ENCODE measurements at regions not wholly inside any gene's neighbourhood (a gene's known extent, or its start where the extent isn't known, plus 50 kb on each side); places are given as distances from the start of the nearest gene placed in this dataset.

DNA sequence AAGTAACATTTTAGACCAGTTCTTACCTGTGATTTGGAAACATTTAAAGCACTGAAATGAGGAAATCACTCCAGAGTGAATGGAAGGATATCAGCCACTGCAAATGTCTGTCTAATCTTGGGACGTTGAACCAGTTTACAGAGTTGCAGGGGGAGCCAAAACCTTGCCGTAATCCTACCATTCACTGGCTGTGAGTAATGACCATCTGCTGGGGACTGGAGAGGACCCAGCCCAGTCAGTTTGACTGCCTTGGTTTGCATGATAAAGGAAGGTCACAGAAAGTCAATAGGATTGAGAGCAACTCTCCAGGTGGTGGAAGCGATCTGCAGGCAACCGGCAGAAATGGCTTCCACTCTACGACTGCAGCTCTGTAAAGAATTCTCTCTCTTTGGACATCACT lies 167.2 kb downstream of the AKR1D1 start (continued):
- TF ChIP-seq FOSL1 (IDR thresholded peaks at IDR 0.05; ENCODE audit: low read depth) (no peak), EGR1 (IDR thresholded peaks at IDR 0.05; ENCODE audit: low read depth) (no peak), EZH2phosphoT487 (IDR thresholded peaks at IDR 0.05; ENCODE audit: borderline replicate concordance) (no peak)
- TF ChIP-seq, protein P1, sequence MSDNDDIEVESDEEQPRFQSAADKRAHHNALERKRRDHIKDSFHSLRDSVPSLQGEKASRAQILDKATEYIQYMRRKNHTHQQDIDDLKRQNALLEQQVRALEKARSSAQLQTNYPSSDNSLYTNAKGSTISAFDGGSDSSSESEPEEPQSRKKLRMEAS (IDR thresholded peaks at IDR 0.05): no peak

DNA sequence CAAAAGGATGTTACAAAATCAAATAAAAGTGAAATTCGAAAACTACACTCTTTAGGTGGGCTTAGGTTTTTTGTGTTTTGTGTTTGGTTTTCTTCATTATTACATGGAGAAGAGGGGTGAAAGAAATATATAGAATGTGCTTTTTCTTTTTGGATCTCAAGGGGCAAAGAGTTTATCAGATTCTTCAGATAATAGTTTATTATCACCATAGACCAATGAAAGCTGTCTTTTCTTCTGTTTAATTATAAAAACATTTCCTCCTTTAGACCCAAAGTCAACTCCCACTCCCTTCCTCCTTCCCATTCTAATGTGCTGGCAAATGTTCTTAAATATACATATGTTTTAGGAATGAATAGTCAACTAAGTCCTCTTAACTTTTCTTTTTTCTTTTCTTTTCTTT lies 167.6 kb downstream of the AKR1D1 start:
- intact Hi-C loops (cut with micrococcal nuclease): no loop called here
- no peak overlapping the region for H3K27ac ChIP-seq (ENCODE audit: low read depth, low read length)

DNA sequence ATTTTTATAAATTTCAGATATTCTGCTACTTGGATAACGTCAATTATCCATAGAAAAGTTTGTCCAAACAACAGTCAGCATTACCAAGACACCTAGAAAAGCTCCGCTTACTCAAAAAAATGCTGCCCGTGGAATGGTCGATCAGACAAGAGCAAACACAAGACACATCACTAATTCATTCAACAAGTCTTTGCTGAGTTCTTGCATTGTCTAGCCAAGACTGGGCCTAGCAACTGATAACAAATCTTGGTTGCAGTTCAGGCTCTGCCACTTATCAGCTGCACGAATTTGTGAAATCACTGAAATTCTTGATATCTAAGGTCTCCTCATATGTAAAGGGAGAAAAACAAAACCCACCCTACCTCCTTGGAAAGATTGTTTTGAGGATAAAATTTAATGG lies 168.3 kb downstream of the AKR1D1 start:
- Histone ChIP-seq H3K4me3 (replicated peaks in 1 of 2; ENCODE audit: low read depth in 1 of 2, low read length in 2 of 2) (no peak overlapping the region), H3K9me3 (ENCODE audit: control insufficient read depth in 1 of 2, insufficient read depth in 1 of 2, low read depth in 1 of 2, low read length in 2 of 2) (peaks cover 0 to 7% of the 10 kb centered on the region in 2 experiments; a peak in 2 of 4 replicates), H3K4me1 (ENCODE audit: control insufficient read depth in 1 of 2, insufficient read depth in 2 of 2, low read length in 2 of 2) (no peaks in the 10 kb centered on the region), H3K9ac (ENCODE audit: low read length) (no peak overlapping the region), H3K27me3 (ENCODE audit: insufficient read depth, low read length) (no peaks in the 10 kb centered on the region), H3K27ac (ENCODE audit: low read depth, low read length) (no peak overlapping the region), H3K4me2 (ENCODE audit: low read length) (no peak overlapping the region), H4K20me1 (ENCODE audit: insufficient read depth) (no peaks in the 10 kb centered on the region), H3K36me3 (ENCODE audit: control insufficient read depth in 1 of 2, insufficient read depth in 2 of 2, low read length in 2 of 2) (no peaks in the 10 kb centered on the region), H3K79me2 (ENCODE audit: insufficient read depth, low read length) (no peaks in the 10 kb centered on the region), H2AFZ (ENCODE audit: low read depth, low read length, poor library complexity, severe bottlenecking) (no peak overlapping the region), H3K9me2 (ENCODE audit: insufficient read depth) (no peaks in the 10 kb centered on the region)
- DNase-seq (ENCODE audit: low read depth, low spot score): no peak
- ChIA-PET POLR2A (no interaction called here), RAD21 (ENCODE audit: low non-redundant PET in 1 of 2, low total read pairs in 2 of 2, uncharacterized antibody in 2 of 2, unreplicated experiment in 2 of 2) (no interaction called here), CTCF (no interaction called here)
- no TSS peak for BruUV-seq (replicated peaks)
- intact Hi-C loops (cut with micrococcal nuclease): no loop called here
- no peak for ATAC-seq
- TF ChIP-seq POLR2AphosphoS5 (IDR thresholded peaks at IDR 0.05; ENCODE audit: low read depth, low read length) (no peak), ELF1 (IDR thresholded peaks at IDR 0.05; ENCODE audit: borderline replicate concordance, low read depth) (no peak), JUND (IDR thresholded peaks at IDR 0.05) (no peak), SRF (IDR thresholded peaks at IDR 0.05; ENCODE audit: low read depth) (no peak), EZH2phosphoT487 (IDR thresholded peaks at IDR 0.05; ENCODE audit: borderline replicate concordance) (no peak), CBX3 (IDR thresholded peaks at IDR 0.05; ENCODE audit: low read depth) (no peak), TCF7L2 (IDR thresholded peaks at IDR 0.05; ENCODE audit: borderline replicate concordance, extremely low read depth, insufficient read depth, insufficient read length) (no peak), EZH2 (IDR thresholded peaks at IDR 0.05) (no peak), EGR1 (IDR thresholded peaks at IDR 0.05; ENCODE audit: low read depth) (no peak), FOSL1 (IDR thresholded peaks at IDR 0.05; ENCODE audit: low read depth) (no peak), ZFX (IDR thresholded peaks at IDR 0.05) (no peak)
- TF ChIP-seq, protein P2, sequence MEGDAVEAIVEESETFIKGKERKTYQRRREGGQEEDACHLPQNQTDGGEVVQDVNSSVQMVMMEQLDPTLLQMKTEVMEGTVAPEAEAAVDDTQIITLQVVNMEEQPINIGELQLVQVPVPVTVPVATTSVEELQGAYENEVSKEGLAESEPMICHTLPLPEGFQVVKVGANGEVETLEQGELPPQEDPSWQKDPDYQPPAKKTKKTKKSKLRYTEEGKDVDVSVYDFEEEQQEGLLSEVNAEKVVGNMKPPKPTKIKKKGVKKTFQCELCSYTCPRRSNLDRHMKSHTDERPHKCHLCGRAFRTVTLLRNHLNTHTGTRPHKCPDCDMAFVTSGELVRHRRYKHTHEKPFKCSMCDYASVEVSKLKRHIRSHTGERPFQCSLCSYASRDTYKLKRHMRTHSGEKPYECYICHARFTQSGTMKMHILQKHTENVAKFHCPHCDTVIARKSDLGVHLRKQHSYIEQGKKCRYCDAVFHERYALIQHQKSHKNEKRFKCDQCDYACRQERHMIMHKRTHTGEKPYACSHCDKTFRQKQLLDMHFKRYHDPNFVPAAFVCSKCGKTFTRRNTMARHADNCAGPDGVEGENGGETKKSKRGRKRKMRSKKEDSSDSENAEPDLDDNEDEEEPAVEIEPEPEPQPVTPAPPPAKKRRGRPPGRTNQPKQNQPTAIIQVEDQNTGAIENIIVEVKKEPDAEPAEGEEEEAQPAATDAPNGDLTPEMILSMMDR (IDR thresholded peaks at IDR 0.05 in 2 of 3, conservative IDR thresholded peaks at IDR 0.05 in 1 of 3; ENCODE audit: borderline replicate concordance in 1 of 3, insufficient read depth in 1 of 3, low read depth in 2 of 3, low read length in 2 of 3): no peak
- TF ChIP-seq, protein P3, sequence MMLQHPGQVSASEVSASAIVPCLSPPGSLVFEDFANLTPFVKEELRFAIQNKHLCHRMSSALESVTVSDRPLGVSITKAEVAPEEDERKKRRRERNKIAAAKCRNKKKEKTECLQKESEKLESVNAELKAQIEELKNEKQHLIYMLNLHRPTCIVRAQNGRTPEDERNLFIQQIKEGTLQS (IDR thresholded peaks at IDR 0.05): no peak

More for the DNA sequence above, 167.6 kb downstream of the AKR1D1 start:
- H3K9me3 ChIP-seq (ENCODE audit: control insufficient read depth in 1 of 2, insufficient read depth in 1 of 2, low read depth in 1 of 2, low read length in 2 of 2): peaks cover 0 to 7% of the 10 kb centered on the region in 2 experiments; a peak in 2 of 4 replicates
- H3K4me1 ChIP-seq (ENCODE audit: control insufficient read depth in 1 of 2, insufficient read depth in 2 of 2, low read length in 2 of 2): no peaks in the 10 kb centered on the region
- RAD21 ChIA-PET (ENCODE audit: low non-redundant PET in 1 of 2, low total read pairs in 2 of 2, uncharacterized antibody in 2 of 2, unreplicated experiment in 2 of 2): no interaction called here
- no peaks in the 10 kb centered on the region for H3K79me2 ChIP-seq (ENCODE audit: insufficient read depth, low read length)
- ATAC-seq (no peak), DNase-seq (ENCODE audit: low read depth, low spot score) (no peak)
- no peaks in the 10 kb centered on the region for H3K9me2 ChIP-seq (ENCODE audit: insufficient read depth)
- H3K27me3 ChIP-seq (ENCODE audit: insufficient read depth, low read length): no peaks in the 10 kb centered on the region
- POLR2A ChIA-PET: no interaction called here
- no peaks in the 10 kb centered on the region for H3K36me3 ChIP-seq (ENCODE audit: control insufficient read depth in 1 of 2, insufficient read depth in 2 of 2, low read length in 2 of 2)
- H3K9ac ChIP-seq (ENCODE audit: low read length): no peak overlapping the region
- H2AFZ ChIP-seq (ENCODE audit: low read depth, low read length, poor library complexity, severe bottlenecking): no peak overlapping the region
- no peak overlapping the region for H3K4me2 ChIP-seq (ENCODE audit: low read length)
- CTCF ChIA-PET: no interaction called here
- BruUV-seq (replicated peaks): no TSS peak
- H3K4me3 ChIP-seq (replicated peaks in 1 of 2; ENCODE audit: low read depth in 1 of 2, low read length in 2 of 2): no peak overlapping the region
- no peaks in the 10 kb centered on the region for H4K20me1 ChIP-seq (ENCODE audit: insufficient read depth)
- TF ChIP-seq ZNF274 (IDR thresholded peaks at IDR 0.05; ENCODE audit: low read depth, low read length): no peak
- TF ChIP-seq, protein P1 (IDR thresholded peaks at IDR 0.05): no peak
- no peak for TF ChIP-seq CBX3 (IDR thresholded peaks at IDR 0.05; ENCODE audit: low read depth)
- TF ChIP-seq EZH2 (IDR thresholded peaks at IDR 0.05): no peak
- no peak for TF ChIP-seq FOSL1 (IDR thresholded peaks at IDR 0.05; ENCODE audit: low read depth)
- TF ChIP-seq POLR2AphosphoS5 (IDR thresholded peaks at IDR 0.05; ENCODE audit: low read depth, low read length): no peak
- TF ChIP-seq ELF1 (IDR thresholded peaks at IDR 0.05; ENCODE audit: borderline replicate concordance, low read depth): no peak
- TF ChIP-seq JUND (IDR thresholded peaks at IDR 0.05): no peak

Measured in HCT116 (cell line).